ENCODE measurements at regions not wholly inside any gene's neighbourhood (a gene's known extent, or its start where the extent isn't known, plus 50 kb on each side); places are given as distances from the start of the nearest gene placed in this dataset.

GRCh38 chrX:45847961-45848360, 647.3 kb upstream of the DIPK2B start:
- Histone ChIP-seq H4K5ac (ENCODE audit: insufficient read length, low read depth, low read length) (no peak overlapping the region), H3K9ac (ENCODE audit: extremely low read depth, insufficient read length, low read length) (no peak overlapping the region), H3K23me2 (ENCODE audit: insufficient read length, low read depth, low read length, poor library complexity, severe bottlenecking) (no peaks in the 10 kb centered on the region), H4K20me1 (ENCODE audit: control insufficient read depth, insufficient read depth, insufficient read length) (no peaks in the 10 kb centered on the region), H3K79me2 (ENCODE audit: insufficient read depth, low read length) (peaks cover 54% of the 10 kb centered on the region; the same call in 1 of the 2 replicates), H2AFZ (ENCODE audit: low read length) (no peak overlapping the region), H3K4ac (ENCODE audit: low read depth, low read length) (no peak overlapping the region), H3K56ac (ENCODE audit: insufficient read length, low read depth, low read length) (no peak overlapping the region), H3K4me1 (ENCODE audit: insufficient read depth, low read length) (no peaks in the 10 kb centered on the region), H3K27ac (ENCODE audit: insufficient read length, low read depth, low read length) (no peak overlapping the region), H3K4me2 (ENCODE audit: insufficient read depth, insufficient read length, low read length) (no peak overlapping the region), H3T11ph (ENCODE audit: low read length) (no peak overlapping the region), H2BK20ac (ENCODE audit: low read depth, low read length, poor library complexity, severe bottlenecking) (no peak overlapping the region), H3K27me3 (ENCODE audit: insufficient read depth, low read length) (no peaks in the 10 kb centered on the region), H4K8ac (replicated peaks; ENCODE audit: insufficient read length, low read depth, low read length) (no peak overlapping the region), H3K9me3 (ENCODE audit: control insufficient read depth, low read depth, low read length) (no peaks in the 10 kb centered on the region), H3K14ac (ENCODE audit: insufficient read depth, low read length) (no peak overlapping the region), H2AK5ac (ENCODE audit: insufficient read length, low read length) (no peak overlapping the region), H3K23ac (ENCODE audit: insufficient read length, low read depth, low read length) (no peak overlapping the region), H3K18ac (ENCODE audit: insufficient read length, low read depth, low read length) (no peak overlapping the region), H2BK15ac (ENCODE audit: low read depth, low read length) (no peak overlapping the region), H2BK12ac (ENCODE audit: insufficient read length, low read depth, low read length) (no peak overlapping the region), H2BK120ac (ENCODE audit: low read depth, low read length, poor library complexity, severe bottlenecking) (no peak overlapping the region), H2BK5ac (ENCODE audit: insufficient read length, low read length) (no peak overlapping the region), H4K91ac (ENCODE audit: insufficient read length, low read depth, low read length) (no peak overlapping the region), H3K79me1 (ENCODE audit: insufficient read depth, low read depth, low read length, poor library complexity, severe bottlenecking) (no peaks in the 10 kb centered on the region)
- no CpG with 5 or more reads among the region's 5 CpGs for WGBS (ENCODE audit: extremely low coverage, insufficient read length, low lambda C conversion rate)
- Mint-ChIP-seq H3K4me3 (peak overlapping the region; percentile 25 to 46; a peak in 3 of 5 replicates), H3K9me3 (peaks cover 47 to 58% of the 10 kb centered on the region in 2 experiments), H3K27me3 (ENCODE audit: low read depth) (no peaks in the 10 kb centered on the region), H3K36me3 (ENCODE audit: insufficient read depth in 1 of 3, low read depth in 3 of 3) (peaks cover 56 to 67% (median 67%) of the 10 kb centered on the region in 3 experiments), H3K4me1 (peaks cover 17 to 34% of the 10 kb centered on the region in 2 experiments), H3K27ac (peak overlapping the region in 1 of 3 experiments; percentile 70; a peak in 2 of 7 replicates)
- DNase-seq = no peak
- TF ChIP-seq CTCF (conservative IDR thresholded peaks at IDR 0.05) = no peak
